ENCODE measurements at regions not wholly inside any gene's neighbourhood (a gene's known extent, or its start where the extent isn't known, plus 50 kb on each side); places are given as distances from the start of the nearest gene placed in this dataset.
A peak's percentile ranks its signal among the peaks of the same experiment; 100 is the strongest.

- H3K36me3 Mint-ChIP-seq, result no peaks in the 10 kb centered on the region
- no peaks in the 10 kb centered on the region for H3K9me3 Mint-ChIP-seq
- H3K4me3 Mint-ChIP-seq, result no peak overlapping the region
- DNase-seq (ENCODE audit: extremely low spot score, unreplicated experiment), result no peak
- no peak overlapping the region for H3K27ac Mint-ChIP-seq
- no peaks in the 10 kb centered on the region for H3K27me3 Mint-ChIP-seq
- H3K4me1 Mint-ChIP-seq (ENCODE audit: unreplicated experiment), result no peaks in the 10 kb centered on the region
- no peak for TF ChIP-seq CTCF (conservative IDR thresholded peaks at IDR 0.05)
Observed at GRCh38 chrX:104513162-104513561, 52.8 kb upstream of the IL1RAPL2 start.

GRCh38 chrX:104510801-104511200 lies 55.2 kb upstream of the IL1RAPL2 start:
- DNase-seq (ENCODE audit: extremely low spot score, unreplicated experiment), result no peak
- Mint-ChIP-seq H3K27ac (no peak overlapping the region), H3K9me3 (no peaks in the 10 kb centered on the region), H3K36me3 (no peaks in the 10 kb centered on the region), H3K27me3 (no peaks in the 10 kb centered on the region), H3K4me3 (no peak overlapping the region), H3K4me1 (ENCODE audit: unreplicated experiment) (no peaks in the 10 kb centered on the region)
- no peak for TF ChIP-seq CTCF (conservative IDR thresholded peaks at IDR 0.05)

- DNase-seq (ENCODE audit: extremely low spot score, unreplicated experiment), result no peak
- Mint-ChIP-seq H3K36me3 (no peaks in the 10 kb centered on the region), H3K9me3 (no peaks in the 10 kb centered on the region), H3K27ac (no peak overlapping the region), H3K4me1 (ENCODE audit: unreplicated experiment) (peaks cover 10% of the 10 kb centered on the region), H3K27me3 (no peaks in the 10 kb centered on the region), H3K4me3 (no peak overlapping the region)
- TF ChIP-seq CTCF (conservative IDR thresholded peaks at IDR 0.05), result no peak
Observed at GRCh38 chrX:104502460-104502859, 63.5 kb upstream of the IL1RAPL2 start.

GRCh38 chrX:104488811-104489210 lies 77.2 kb upstream of the IL1RAPL2 start:
- no peak overlapping the region for H3K27ac Mint-ChIP-seq
- no peaks in the 10 kb centered on the region for H3K4me1 Mint-ChIP-seq (ENCODE audit: unreplicated experiment)
- TF ChIP-seq CTCF (conservative IDR thresholded peaks at IDR 0.05), result no peak
- no peak for DNase-seq (ENCODE audit: extremely low spot score, unreplicated experiment)
- H3K9me3 Mint-ChIP-seq, result no peaks in the 10 kb centered on the region
- no peaks in the 10 kb centered on the region for H3K36me3 Mint-ChIP-seq
- no peaks in the 10 kb centered on the region for H3K27me3 Mint-ChIP-seq
- H3K4me3 Mint-ChIP-seq, result no peak overlapping the region

GRCh38 chrX:104486691-104487090 lies 79.3 kb upstream of the IL1RAPL2 start:
- Mint-ChIP-seq H3K27ac (no peak overlapping the region), H3K27me3 (no peaks in the 10 kb centered on the region), H3K4me3 (no peak overlapping the region), H3K36me3 (no peaks in the 10 kb centered on the region), H3K4me1 (ENCODE audit: unreplicated experiment) (no peaks in the 10 kb centered on the region), H3K9me3 (no peaks in the 10 kb centered on the region)
- no peak for TF ChIP-seq CTCF (conservative IDR thresholded peaks at IDR 0.05)
- no peak for DNase-seq (ENCODE audit: extremely low spot score, unreplicated experiment)

- Mint-ChIP-seq H3K27me3 (no peaks in the 10 kb centered on the region), H3K9me3 (no peaks in the 10 kb centered on the region), H3K4me1 (ENCODE audit: unreplicated experiment) (no peaks in the 10 kb centered on the region), H3K27ac (no peak overlapping the region), H3K4me3 (no peak overlapping the region), H3K36me3 (no peaks in the 10 kb centered on the region)
- peak; percentile 37 for TF ChIP-seq CTCF (conservative IDR thresholded peaks at IDR 0.05)
- no peak for DNase-seq (ENCODE audit: extremely low spot score, unreplicated experiment)
Observed at GRCh38 chrX:104482757-104483156, 83.2 kb upstream of the IL1RAPL2 start.

All from type B pancreatic cell (in vitro differentiated cells).